ENCODE measurements at regions not wholly inside any gene's neighbourhood (a gene's known extent, or its start where the extent isn't known, plus 50 kb on each side); places are given as distances from the start of the nearest gene placed in this dataset.

- no peak for TF ChIP-seq TAF1 (IDR thresholded peaks at IDR 0.05; ENCODE audit: borderline replicate concordance, insufficient read depth, low read length)
- TF ChIP-seq POLR2AphosphoS5 (IDR thresholded peaks at IDR 0.05; ENCODE audit: low read depth, low read length): no peak
- TF ChIP-seq REST (IDR thresholded peaks at IDR 0.05; ENCODE audit: insufficient read depth in 1 of 2, low read depth in 2 of 2, low read length in 2 of 2): no peak
- no peak for TF ChIP-seq FOXP2 (optimal IDR thresholded peaks at IDR 0.05; ENCODE audit: borderline replicate concordance, extremely low read depth, extremely low read length, insufficient read depth)
Measured at GRCh38 chr7:10560497-10560896, 413.2 kb upstream of the PHF14 start.

GRCh38 chr7:10568891-10569290, 404.8 kb upstream of the PHF14 start:
- TF ChIP-seq REST (IDR thresholded peaks at IDR 0.05; ENCODE audit: insufficient read depth in 1 of 2, low read depth in 2 of 2, low read length in 2 of 2) (no peak), TAF1 (IDR thresholded peaks at IDR 0.05; ENCODE audit: borderline replicate concordance, insufficient read depth, low read length) (no peak), SIN3A (IDR thresholded peaks at IDR 0.05; ENCODE audit: borderline replicate concordance, insufficient read depth, low read length) (no peak), POLR2AphosphoS5 (IDR thresholded peaks at IDR 0.05; ENCODE audit: low read depth, low read length) (no peak), FOXP2 (optimal IDR thresholded peaks at IDR 0.05; ENCODE audit: borderline replicate concordance, extremely low read depth, extremely low read length, insufficient read depth) (no peak)

- TF ChIP-seq FOXP2 (optimal IDR thresholded peaks at IDR 0.05; ENCODE audit: borderline replicate concordance, extremely low read depth, extremely low read length, insufficient read depth): no peak
- TF ChIP-seq TAF1 (IDR thresholded peaks at IDR 0.05; ENCODE audit: borderline replicate concordance, insufficient read depth, low read length): no peak
Measured at GRCh38 chr7:10571759-10572158, 401.9 kb upstream of the PHF14 start.

GRCh38 chr7:10577866-10578374, 395.8 kb upstream of the PHF14 start:
- TF ChIP-seq TAF1 (IDR thresholded peaks at IDR 0.05; ENCODE audit: borderline replicate concordance, insufficient read depth, low read length) (no peak), POLR2AphosphoS5 (IDR thresholded peaks at IDR 0.05; ENCODE audit: low read depth, low read length) (no peak), REST (IDR thresholded peaks at IDR 0.05; ENCODE audit: insufficient read depth in 1 of 2, low read depth in 2 of 2, low read length in 2 of 2) (no peak), FOXP2 (optimal IDR thresholded peaks at IDR 0.05; ENCODE audit: borderline replicate concordance, extremely low read depth, extremely low read length, insufficient read depth) (no peak), SIN3A (IDR thresholded peaks at IDR 0.05; ENCODE audit: borderline replicate concordance, insufficient read depth, low read length) (no peak)

GRCh38 chr7:10579561-10579960, 394.1 kb upstream of the PHF14 start:
- TF ChIP-seq SIN3A (IDR thresholded peaks at IDR 0.05; ENCODE audit: borderline replicate concordance, insufficient read depth, low read length): no peak
- TF ChIP-seq TAF1 (IDR thresholded peaks at IDR 0.05; ENCODE audit: borderline replicate concordance, insufficient read depth, low read length): no peak
- no peak for TF ChIP-seq REST (IDR thresholded peaks at IDR 0.05; ENCODE audit: insufficient read depth in 1 of 2, low read depth in 2 of 2, low read length in 2 of 2)

All from PFSK-1 (cell line).